ENCODE measurements at regions not wholly inside any gene's neighbourhood (a gene's known extent, or its start where the extent isn't known, plus 50 kb on each side); places are given as distances from the start of the nearest gene placed in this dataset.

DNA sequence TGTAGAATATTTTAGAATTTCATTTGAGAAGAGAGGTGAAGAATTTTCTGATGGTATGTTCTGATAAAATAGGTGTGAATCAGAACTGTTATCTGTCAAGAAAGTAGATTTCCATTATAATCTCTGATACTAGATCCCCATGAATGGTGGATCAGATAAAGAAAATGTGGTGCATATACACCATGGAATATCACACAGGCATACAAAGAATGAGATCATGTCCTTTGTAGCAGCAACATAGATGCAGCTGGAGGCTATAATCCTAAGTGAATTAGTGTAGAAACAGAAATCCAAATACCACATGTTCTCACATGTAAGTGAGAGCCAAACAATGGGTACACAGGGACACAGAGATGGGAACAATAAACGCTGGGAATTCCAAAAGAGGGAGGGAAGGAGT, 372.0 kb upstream of the ATP2B1 start:
- no peak for ATAC-seq

DNA sequence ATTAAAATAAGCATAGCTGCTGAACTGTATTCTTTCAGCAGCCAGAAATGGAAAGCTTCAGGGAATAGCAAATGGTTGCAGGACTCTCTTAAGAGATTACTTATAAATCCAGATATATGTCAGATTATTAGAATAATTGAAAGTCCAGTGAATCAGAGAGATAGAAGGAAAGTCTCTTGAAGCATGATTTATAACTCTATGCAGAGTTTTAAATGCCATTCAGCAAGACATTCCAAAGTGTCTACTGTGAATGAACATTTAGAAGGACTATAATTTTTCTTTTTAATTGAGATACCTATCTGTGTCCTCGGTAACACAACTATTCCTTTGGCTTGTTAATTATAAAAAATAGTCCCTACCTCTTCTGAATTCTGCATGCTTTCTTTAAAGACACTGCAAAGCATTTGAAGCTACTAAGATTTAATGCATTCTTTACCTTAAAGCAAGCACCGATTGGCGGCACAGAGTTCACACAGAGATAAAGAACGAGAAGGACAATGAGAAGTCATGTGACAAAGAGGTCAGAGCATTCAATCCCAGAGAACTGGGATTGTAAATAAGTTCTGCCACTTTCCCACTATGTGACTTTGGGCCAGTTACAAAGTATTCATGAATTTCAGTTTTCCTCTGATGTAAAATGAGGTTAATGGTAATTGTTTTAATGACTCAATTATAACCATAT, 371.0 kb upstream of the ATP2B1 start:
- H3K9me3 ChIP-seq, result no peaks in the 10 kb centered on the region
- TF ChIP-seq, protein P1, sequence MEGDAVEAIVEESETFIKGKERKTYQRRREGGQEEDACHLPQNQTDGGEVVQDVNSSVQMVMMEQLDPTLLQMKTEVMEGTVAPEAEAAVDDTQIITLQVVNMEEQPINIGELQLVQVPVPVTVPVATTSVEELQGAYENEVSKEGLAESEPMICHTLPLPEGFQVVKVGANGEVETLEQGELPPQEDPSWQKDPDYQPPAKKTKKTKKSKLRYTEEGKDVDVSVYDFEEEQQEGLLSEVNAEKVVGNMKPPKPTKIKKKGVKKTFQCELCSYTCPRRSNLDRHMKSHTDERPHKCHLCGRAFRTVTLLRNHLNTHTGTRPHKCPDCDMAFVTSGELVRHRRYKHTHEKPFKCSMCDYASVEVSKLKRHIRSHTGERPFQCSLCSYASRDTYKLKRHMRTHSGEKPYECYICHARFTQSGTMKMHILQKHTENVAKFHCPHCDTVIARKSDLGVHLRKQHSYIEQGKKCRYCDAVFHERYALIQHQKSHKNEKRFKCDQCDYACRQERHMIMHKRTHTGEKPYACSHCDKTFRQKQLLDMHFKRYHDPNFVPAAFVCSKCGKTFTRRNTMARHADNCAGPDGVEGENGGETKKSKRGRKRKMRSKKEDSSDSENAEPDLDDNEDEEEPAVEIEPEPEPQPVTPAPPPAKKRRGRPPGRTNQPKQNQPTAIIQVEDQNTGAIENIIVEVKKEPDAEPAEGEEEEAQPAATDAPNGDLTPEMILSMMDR (IDR thresholded peaks at IDR 0.05), result no peak
- ATAC-seq (no peak), DNase-seq (no peak)
- H3K4me1 ChIP-seq, result no peaks in the 10 kb centered on the region
- no peak overlapping the region for H3K4me3 ChIP-seq
- intact Hi-C loops (cut with DNase I), result no loop called here
- no peaks in the 10 kb centered on the region for H3K36me3 ChIP-seq
- H3K27ac ChIP-seq, result no peak overlapping the region
- H3K27me3 ChIP-seq, result no peaks in the 10 kb centered on the region

More for the DNA sequence above, 372.0 kb upstream of the ATP2B1 start:
- H3K9me3 ChIP-seq, result no peaks in the 10 kb centered on the region
- no peak for DNase-seq
- H3K27me3 ChIP-seq, result no peaks in the 10 kb centered on the region
- no peaks in the 10 kb centered on the region for H3K36me3 ChIP-seq
- intact Hi-C loops (cut with DNase I), result no loop called here
- TF ChIP-seq, protein P1 (IDR thresholded peaks at IDR 0.05), result no peak
- no peak overlapping the region for H3K4me3 ChIP-seq
- H3K27ac ChIP-seq, result no peak overlapping the region
- H3K4me1 ChIP-seq, result peaks cover 0 to 2% of the 10 kb centered on the region in 2 donors

DNA sequence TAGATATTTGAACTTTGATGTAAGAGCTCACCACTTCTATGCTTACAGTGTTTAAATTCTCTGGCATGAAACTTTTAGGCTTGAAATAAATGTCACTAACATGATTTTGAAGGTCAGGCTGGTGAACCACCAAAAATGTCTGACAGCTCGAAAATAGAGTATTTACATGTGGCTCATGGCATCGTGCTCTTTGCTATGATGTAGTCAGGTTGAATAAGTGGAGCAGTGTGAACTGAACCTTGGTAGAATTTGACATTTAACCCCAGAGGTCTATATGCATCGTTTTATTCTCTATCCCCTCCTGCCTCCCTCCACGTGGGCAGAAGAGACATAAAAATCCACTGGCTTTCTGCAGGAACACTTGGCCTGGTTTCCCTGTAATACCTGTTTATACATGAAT, 369.7 kb upstream of the ATP2B1 start:
- H3K9me3 ChIP-seq, result no peaks in the 10 kb centered on the region
- H3K36me3 ChIP-seq, result no peaks in the 10 kb centered on the region
- H3K27me3 ChIP-seq, result no peaks in the 10 kb centered on the region
- no peak overlapping the region for H3K27ac ChIP-seq
- H3K4me3 ChIP-seq, result no peak overlapping the region
- no peak for DNase-seq
- ATAC-seq, result no peak
- H3K4me1 ChIP-seq, result no peaks in the 10 kb centered on the region
- intact Hi-C loops (cut with DNase I), result no loop called here
- TF ChIP-seq, protein P1 (IDR thresholded peaks at IDR 0.05), result no peak

DNA sequence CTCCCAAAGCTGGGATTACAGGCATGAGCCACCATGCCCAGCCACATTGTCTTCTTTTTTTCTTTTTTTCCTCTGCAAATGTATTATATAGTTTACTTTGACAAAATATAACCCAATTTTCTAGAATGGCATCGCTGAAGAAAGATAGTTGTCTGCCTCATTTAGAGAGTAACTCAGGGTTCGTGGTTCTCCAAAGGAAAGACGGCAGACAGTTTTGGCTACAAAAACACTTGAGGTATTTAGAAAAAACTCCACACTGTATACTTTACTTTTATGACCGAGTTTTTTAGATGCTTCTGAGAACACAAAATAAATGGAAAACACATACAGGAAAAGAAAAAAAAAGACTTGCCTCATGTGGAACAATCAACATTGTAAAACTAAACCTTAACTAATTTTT, 369.1 kb upstream of the ATP2B1 start:
- no peak for DNase-seq
- intact Hi-C loops (cut with DNase I), result no loop called here

DNA sequence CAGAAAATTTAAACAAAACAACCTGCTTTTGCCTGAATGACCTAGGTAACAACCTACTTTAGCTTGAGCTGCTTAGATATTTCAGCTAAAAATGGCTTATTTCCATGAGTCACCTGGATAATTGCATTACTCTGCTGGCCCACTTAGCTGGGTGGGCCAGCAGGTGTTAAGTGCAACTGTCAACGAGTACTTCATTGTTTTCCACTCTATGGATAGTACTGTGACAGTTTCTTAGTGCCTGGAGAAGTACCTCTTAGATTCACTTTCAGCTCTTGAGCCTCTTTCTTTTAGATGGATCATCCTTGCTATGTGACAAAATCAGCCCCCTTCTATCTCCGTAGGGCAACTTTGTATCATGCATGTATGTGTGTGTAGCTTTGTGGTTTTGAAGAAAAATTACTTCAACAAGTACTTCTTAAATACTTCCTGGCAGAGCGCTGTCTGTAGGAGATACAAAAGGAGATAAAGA, 368.2 kb upstream of the ATP2B1 start:
- no peak overlapping the region for H3K4me3 ChIP-seq
- TF ChIP-seq, protein P1 (IDR thresholded peaks at IDR 0.05), result no peak
- H3K27me3 ChIP-seq, result no peaks in the 10 kb centered on the region
- no peaks in the 10 kb centered on the region for H3K9me3 ChIP-seq
- intact Hi-C loops (cut with DNase I), result no loop called here
- no peak overlapping the region for H3K27ac ChIP-seq
- no peaks in the 10 kb centered on the region for H3K36me3 ChIP-seq
- DNase-seq (no peak), ATAC-seq (no peak)
- H3K4me1 ChIP-seq, result no peaks in the 10 kb centered on the region

More for the DNA sequence above, 369.1 kb upstream of the ATP2B1 start:
- H3K27me3 ChIP-seq, result no peaks in the 10 kb centered on the region
- ATAC-seq, result no peak
- no peaks in the 10 kb centered on the region for H3K4me1 ChIP-seq
- H3K9me3 ChIP-seq, result no peaks in the 10 kb centered on the region
- H3K27ac ChIP-seq, result no peak overlapping the region
- no peak overlapping the region for H3K4me3 ChIP-seq
- TF ChIP-seq, protein P1 (IDR thresholded peaks at IDR 0.05), result no peak
- H3K36me3 ChIP-seq, result no peaks in the 10 kb centered on the region

All from left lung (tissue), 4 donors.